C4-2B (cell line): ENCODE measurements at regions not wholly inside any gene's neighbourhood (a gene's known extent, or its start where the extent isn't known, plus 50 kb on each side); places are given as distances from the start of the nearest gene placed in this dataset.

Experiments
- CTCF ChIP-seq: fragments of 450-650 bp; conservative IDR thresholded peaks from 2 replicates; pipeline ENCODE4 v1.5.1; 2017; ENCODE audit warnings: mild to moderate bottlenecking
- ZFX ChIP-seq: fragments of 450-650 bp; IDR thresholded peaks from 2 replicates; pipeline ENCODE4 v1.6.1; 2017

- TF ChIP-seq CTCF = no peak
- TF ChIP-seq ZFX = no peak
These were observed 242.5 kb downstream of the RBM19 start for GRCh38 chr12:113723631-113724030.
